ENCODE measurements at regions not wholly inside any gene's neighbourhood (a gene's known extent, or its start where the extent isn't known, plus 50 kb on each side); places are given as distances from the start of the nearest gene placed in this dataset.

DNA sequence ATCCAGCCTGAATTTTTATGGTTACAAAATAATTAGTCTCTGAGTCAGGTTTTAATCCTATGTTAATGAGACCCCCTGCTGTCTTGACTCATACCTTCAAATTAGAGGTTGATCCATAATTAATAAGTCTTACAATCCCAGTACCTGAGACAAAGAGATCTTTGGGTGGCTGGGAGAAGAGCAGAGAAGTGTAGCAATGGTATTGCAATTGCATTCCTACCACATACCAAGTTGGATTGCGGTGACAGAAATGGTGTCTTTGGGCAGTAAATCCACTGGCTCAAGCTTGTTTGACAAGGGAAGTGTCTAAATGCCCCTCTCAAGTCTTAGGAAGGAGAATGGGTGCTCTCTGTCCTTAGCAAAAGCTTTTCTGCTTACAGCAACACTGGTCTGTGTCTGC lies 150.4 kb downstream of the BTBD3 start:
- TF ChIP-seq, protein P1, sequence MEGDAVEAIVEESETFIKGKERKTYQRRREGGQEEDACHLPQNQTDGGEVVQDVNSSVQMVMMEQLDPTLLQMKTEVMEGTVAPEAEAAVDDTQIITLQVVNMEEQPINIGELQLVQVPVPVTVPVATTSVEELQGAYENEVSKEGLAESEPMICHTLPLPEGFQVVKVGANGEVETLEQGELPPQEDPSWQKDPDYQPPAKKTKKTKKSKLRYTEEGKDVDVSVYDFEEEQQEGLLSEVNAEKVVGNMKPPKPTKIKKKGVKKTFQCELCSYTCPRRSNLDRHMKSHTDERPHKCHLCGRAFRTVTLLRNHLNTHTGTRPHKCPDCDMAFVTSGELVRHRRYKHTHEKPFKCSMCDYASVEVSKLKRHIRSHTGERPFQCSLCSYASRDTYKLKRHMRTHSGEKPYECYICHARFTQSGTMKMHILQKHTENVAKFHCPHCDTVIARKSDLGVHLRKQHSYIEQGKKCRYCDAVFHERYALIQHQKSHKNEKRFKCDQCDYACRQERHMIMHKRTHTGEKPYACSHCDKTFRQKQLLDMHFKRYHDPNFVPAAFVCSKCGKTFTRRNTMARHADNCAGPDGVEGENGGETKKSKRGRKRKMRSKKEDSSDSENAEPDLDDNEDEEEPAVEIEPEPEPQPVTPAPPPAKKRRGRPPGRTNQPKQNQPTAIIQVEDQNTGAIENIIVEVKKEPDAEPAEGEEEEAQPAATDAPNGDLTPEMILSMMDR (conservative IDR thresholded peaks at IDR 0.05; ENCODE audit: low read depth, low read length): no peak
- TF ChIP-seq EZH2phosphoT487 (IDR thresholded peaks at IDR 0.05; ENCODE audit: borderline replicate concordance, low read length): no peak
- no peak for TF ChIP-seq EZH2 (IDR thresholded peaks at IDR 0.05; ENCODE audit: low read length, unreplicated experiment)

All from PC-3 (cell line).